Esophagus muscularis mucosa (tissue), 4 donors: ENCODE measurements at regions not wholly inside any gene's neighbourhood (a gene's known extent, or its start where the extent isn't known, plus 50 kb on each side); places are given as distances from the start of the nearest gene placed in this dataset.
"Not testable (repeated sequence)": the region's sequence is repeated elsewhere in the genome, so short reads cannot be mapped to it uniquely, and the experiment has no call there.

Experiments
- DNase-seq: peaks from one replicate; pipeline ENCODE4 v3.0.0-alpha.2; 2017; ENCODE audit errors: extremely low spot score
- H3K27ac ChIP-seq, 4 donors: fragments of 200-600 bp; sonication (generic); replicated peaks in 1 of 4; 1 replicate in 3 of 4; 2 replicates in 1 of 4; pipeline ENCODE4 v1.5.1; 2016 to 2019; ENCODE audit warnings: mild to moderate bottlenecking in 1 of 4
- H3K27me3 ChIP-seq, 4 donors: fragments of 200-600 bp; sonication (generic); one replicate each; pipeline versions ENCODE4 v1.5.1 to v1.6.0; 2016 to 2019
- H3K36me3 ChIP-seq, 4 donors: fragments of 200-600 bp; sonication (generic); one replicate each; pipeline ENCODE4 v1.5.1; 2016 to 2019
- H3K4me1 ChIP-seq, 4 donors: fragments of 200-600 bp; sonication (generic); one replicate each; pipeline ENCODE4 v1.5.1; 2016 to 2019
- H3K4me3 ChIP-seq, 4 donors: fragments of 200-600 bp; sonication (generic); 1 replicate in 2 of 4; 2 replicates in 2 of 4; pipeline ENCODE4 v1.5.1; 2016 to 2019; ENCODE audit warnings: mild to moderate bottlenecking in 4 of 4, moderate library complexity in 1 of 4
- H3K9me3 ChIP-seq, 4 donors: fragments of 200-600 bp; sonication (generic); 1 replicate in 3 of 4; 2 replicates in 1 of 4; pipeline ENCODE4 v1.5.1; 2016 to 2019
- EP300 ChIP-seq: sonication (generic); formaldehyde crosslinking; IDR thresholded peaks from one replicate; pipeline ENCODE4 v1.6.1; 2017; ENCODE audit warnings: antibody characterized with exemption
- POLR2A ChIP-seq: fragments of 450-650 bp; IDR thresholded peaks from one replicate; pipeline ENCODE4 v1.6.1; 2017; ENCODE audit warnings: antibody characterized with exemption, moderate library complexity, mild to moderate bottlenecking, low read depth
- POLR2AphosphoS5 ChIP-seq, 2 donors: sonication (generic); formaldehyde crosslinking; IDR thresholded peaks; one replicate each; pipeline ENCODE4 v1.6.1; 2017; ENCODE audit warnings: antibody characterized with exemption in 2 of 2
- WGBS: methylation state at CpG from one replicate; pipeline ENCODE4 v1.1.5; 2018; 5-methylcytosine and 5-hydroxymethylcytosine counted together
- intact Hi-C: fragments of 100-400 bp; cut with DNase I; formaldehyde crosslinking; loops from one replicate; pipeline ENCODE4 v1.15.1; 2023
- TF ChIP-seq, protein P1 (sequence below), 3 experiments: fragments of 200-600 bp in 2 of 3; fragments of 450-650 bp in 1 of 3; sonication (generic) in 2 of 3; IDR thresholded peaks; one replicate each; pipeline ENCODE4 v1.5.1; 2017 to 2019; ENCODE audit warnings: antibody characterized with exemption in 3 of 3, mild to moderate bottlenecking in 2 of 3, moderate library complexity in 1 of 3

DNA sequence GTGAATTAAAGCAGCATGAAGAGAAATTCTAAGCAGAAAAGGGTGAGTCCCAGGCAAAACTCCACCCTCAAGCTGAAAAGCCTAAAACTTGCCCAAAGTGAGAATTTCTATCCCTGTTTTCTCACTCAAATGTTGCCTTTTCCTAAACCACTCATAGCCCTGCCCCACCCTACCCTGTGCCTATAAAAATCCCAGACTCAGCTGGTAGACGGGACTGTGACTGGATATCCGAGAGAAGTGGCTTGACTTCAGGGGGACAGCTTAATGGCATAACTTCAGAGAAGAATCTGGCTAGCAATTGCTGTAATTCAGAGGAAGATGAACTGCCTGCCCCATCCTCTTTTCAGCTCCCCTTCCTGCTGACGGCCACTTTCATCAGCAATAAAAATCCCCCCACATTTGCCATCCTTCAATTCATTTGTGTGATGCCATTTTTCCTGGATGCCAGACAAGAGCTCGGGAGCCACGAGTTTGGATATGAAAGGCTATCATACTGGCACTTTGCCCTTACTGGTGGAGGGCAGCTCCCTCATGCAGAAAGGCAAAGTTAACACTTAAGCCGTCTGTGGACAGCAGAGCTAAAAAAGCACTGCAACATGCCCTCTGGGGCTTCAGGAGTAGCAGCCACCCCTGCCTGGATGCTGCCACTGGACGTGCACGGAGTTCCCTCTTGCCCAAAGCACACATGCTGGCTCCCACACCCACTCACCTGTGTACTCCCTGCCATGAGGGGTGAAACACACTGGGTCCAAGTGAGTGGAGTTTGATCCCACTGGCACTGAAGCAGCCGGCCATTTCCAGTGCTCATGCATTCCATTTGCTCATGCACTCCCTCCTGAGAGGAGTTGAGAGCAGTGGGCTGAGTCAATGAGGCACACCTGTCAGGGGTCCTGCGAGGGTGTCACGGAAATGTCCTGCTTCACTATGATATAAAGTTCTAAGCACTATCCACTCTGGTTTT is 670.6 kb downstream of the PLOD2 start:
- 67% methylated on average over 11 of the region's 11 CpGs for WGBS
- H3K4me1 ChIP-seq, result no peaks in the 10 kb centered on the region
- H3K27ac ChIP-seq, result no peak overlapping the region
- no peaks in the 10 kb centered on the region for H3K27me3 ChIP-seq
- intact Hi-C loops, result no loop called here
- H3K36me3 ChIP-seq, result no peaks in the 10 kb centered on the region
- TF ChIP-seq POLR2A (no peak), POLR2AphosphoS5 (IDR thresholded peaks at IDR 0.05) (no peak), EP300 (no peak)
- TF ChIP-seq, protein P1, sequence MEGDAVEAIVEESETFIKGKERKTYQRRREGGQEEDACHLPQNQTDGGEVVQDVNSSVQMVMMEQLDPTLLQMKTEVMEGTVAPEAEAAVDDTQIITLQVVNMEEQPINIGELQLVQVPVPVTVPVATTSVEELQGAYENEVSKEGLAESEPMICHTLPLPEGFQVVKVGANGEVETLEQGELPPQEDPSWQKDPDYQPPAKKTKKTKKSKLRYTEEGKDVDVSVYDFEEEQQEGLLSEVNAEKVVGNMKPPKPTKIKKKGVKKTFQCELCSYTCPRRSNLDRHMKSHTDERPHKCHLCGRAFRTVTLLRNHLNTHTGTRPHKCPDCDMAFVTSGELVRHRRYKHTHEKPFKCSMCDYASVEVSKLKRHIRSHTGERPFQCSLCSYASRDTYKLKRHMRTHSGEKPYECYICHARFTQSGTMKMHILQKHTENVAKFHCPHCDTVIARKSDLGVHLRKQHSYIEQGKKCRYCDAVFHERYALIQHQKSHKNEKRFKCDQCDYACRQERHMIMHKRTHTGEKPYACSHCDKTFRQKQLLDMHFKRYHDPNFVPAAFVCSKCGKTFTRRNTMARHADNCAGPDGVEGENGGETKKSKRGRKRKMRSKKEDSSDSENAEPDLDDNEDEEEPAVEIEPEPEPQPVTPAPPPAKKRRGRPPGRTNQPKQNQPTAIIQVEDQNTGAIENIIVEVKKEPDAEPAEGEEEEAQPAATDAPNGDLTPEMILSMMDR (IDR thresholded peaks at IDR 0.05), result no peak
- H3K9me3 ChIP-seq, result no peaks in the 10 kb centered on the region
- H3K4me3 ChIP-seq, result no peak overlapping the region
- DNase-seq, result no peak

DNA sequence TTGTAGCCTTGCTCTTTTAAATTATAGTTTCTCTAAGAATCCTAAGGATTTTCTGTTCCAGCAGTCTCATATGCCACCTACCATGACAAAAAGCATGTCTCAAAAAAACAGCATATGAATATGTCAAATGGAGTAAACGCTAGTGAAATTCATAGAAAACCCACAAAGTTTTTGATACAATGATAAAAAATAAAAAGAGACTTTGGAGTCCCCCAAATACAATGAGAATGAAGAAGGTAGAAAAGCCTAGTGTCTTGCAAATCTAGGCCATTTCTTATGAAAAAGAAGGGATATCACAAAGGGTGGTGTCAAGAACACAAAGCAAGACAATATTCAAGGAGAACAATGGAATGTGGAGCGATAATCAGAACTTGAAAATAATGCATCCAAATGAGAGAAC is 668.5 kb downstream of the PLOD2 start:
- H3K4me3 ChIP-seq, result no peak overlapping the region
- intact Hi-C loops, result no loop called here
- H3K9me3 ChIP-seq, result no peaks in the 10 kb centered on the region
- TF ChIP-seq POLR2A (no peak), POLR2AphosphoS5 (IDR thresholded peaks at IDR 0.05) (no peak), EP300 (no peak)
- TF ChIP-seq, protein P1 (IDR thresholded peaks at IDR 0.05), result no peak
- no peaks in the 10 kb centered on the region for H3K36me3 ChIP-seq
- H3K27ac ChIP-seq, result no peak overlapping the region
- WGBS, result 77% methylated on average over 2 of the region's 2 CpGs
- no peaks in the 10 kb centered on the region for H3K4me1 ChIP-seq
- no peaks in the 10 kb centered on the region for H3K27me3 ChIP-seq
- DNase-seq, result no peak

DNA sequence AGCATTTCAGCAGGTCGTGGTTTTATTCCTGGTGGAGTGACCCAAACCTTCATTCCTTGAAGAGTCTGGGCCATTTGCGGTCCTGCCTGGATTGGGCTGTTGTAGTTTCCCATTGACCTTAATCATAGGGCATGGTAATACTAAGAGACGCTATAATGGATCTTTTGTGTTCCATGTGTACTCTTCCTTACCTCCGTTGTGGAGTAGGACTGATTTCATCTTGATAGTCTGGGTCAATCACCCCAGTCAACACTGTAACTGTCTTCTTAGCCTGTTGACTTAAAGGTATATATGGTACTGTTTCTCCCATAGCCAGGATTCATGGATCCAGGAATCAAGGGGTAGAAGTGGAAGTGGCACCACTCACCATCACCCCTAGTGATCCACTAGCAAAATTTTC is 643.6 kb downstream of the PLOD2 start:
- H3K27me3 ChIP-seq, DNase-seq, H3K4me3 ChIP-seq, H3K36me3 ChIP-seq, H3K9me3 ChIP-seq, intact Hi-C loops, H3K4me1 ChIP-seq, H3K27ac ChIP-seq: not testable (repeated sequence)
- 95% methylated on average over 4 of the region's 4 CpGs for WGBS

DNA sequence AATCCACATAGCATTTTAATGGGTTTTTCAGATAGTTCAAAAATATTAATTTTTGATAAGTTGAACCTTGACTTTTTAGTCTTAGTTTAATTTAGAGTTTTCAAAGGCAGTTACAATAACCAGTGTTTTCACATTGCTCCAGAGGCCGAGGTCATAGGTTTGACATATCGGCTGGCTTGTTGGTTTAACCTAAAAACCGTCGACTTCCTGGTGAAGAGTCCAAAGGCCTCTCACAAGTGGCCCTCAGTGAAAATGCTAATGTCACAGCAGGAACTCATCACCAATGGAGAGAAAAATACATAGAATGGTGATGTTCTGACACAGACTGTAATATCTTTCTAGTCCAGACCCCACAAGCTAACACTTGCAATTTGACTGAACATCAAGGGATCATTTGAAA is 642.3 kb downstream of the PLOD2 start:
- 56% methylated on average over 4 of the region's 4 CpGs for WGBS
- no peaks in the 10 kb centered on the region for H3K9me3 ChIP-seq
- no peaks in the 10 kb centered on the region for H3K4me1 ChIP-seq
- H3K4me3 ChIP-seq, result no peak overlapping the region
- intact Hi-C loops, result no loop called here
- no peak for TF ChIP-seq EP300
- no peak for TF ChIP-seq POLR2A
- TF ChIP-seq, protein P1 (IDR thresholded peaks at IDR 0.05), result no peak
- TF ChIP-seq POLR2AphosphoS5 (IDR thresholded peaks at IDR 0.05), result no peak
- no peaks in the 10 kb centered on the region for H3K27me3 ChIP-seq
- H3K27ac ChIP-seq, result no peak overlapping the region
- DNase-seq, result no peak
- no peaks in the 10 kb centered on the region for H3K36me3 ChIP-seq

DNA sequence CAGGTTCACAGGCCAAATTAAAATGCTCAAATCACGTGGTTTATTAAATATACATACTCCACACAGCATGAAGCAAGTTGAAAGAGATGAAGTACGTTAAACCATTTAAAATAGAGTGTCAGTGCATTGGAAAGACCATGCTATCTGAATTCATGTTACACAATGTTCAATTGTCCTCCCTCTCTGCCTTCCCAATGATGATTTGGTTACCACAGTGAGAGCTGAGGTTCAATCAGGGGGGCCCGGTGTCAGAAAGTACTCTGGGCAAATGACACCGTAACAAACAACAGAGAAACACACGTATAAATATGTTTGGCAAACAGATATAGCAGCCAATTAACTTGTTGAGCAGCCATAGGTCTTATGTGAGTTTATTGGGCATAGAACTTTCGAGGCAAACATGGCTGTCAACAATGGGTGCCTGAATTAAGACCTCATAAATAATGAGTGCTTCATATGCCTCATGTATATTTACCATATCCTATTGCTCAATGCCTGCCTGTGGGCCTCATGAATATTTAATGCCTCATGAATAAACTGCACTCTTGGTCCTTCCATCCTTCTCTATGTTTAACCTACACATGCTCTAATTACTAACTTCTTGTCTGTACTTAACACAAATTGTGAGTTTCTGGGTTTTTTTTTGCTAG is 641.5 kb downstream of the PLOD2 start:
- WGBS, result 67% methylated on average over 6 of the region's 6 CpGs
- no peaks in the 10 kb centered on the region for H3K4me1 ChIP-seq

More for the DNA sequence above, 641.5 kb downstream of the PLOD2 start:
- DNase-seq, result no peak
- H3K36me3 ChIP-seq, result no peaks in the 10 kb centered on the region
- intact Hi-C loops, result no loop called here
- TF ChIP-seq EP300, result no peak
- no peak for TF ChIP-seq POLR2AphosphoS5 (IDR thresholded peaks at IDR 0.05)
- TF ChIP-seq POLR2A, result no peak
- TF ChIP-seq, protein P1 (IDR thresholded peaks at IDR 0.05), result no peak
- H3K9me3 ChIP-seq, result no peaks in the 10 kb centered on the region
- H3K27ac ChIP-seq, result no peak overlapping the region
- H3K27me3 ChIP-seq, result no peaks in the 10 kb centered on the region
- H3K4me3 ChIP-seq, result no peak overlapping the region
